KOPT-K1 (cell line): ENCODE measurements at regions not wholly inside any gene's neighbourhood (a gene's known extent, or its start where the extent isn't known, plus 50 kb on each side); places are given as distances from the start of the nearest gene placed in this dataset.

ENCODE experiments used
- H3K27ac ChIP-seq: fragments of 200-600 bp; sonication (generic); 2 replicates; pipeline ENCODE4 v1.5.1; 2016; ENCODE audit warnings: antibody characterized with exemption, mild to moderate bottlenecking, low read depth, low read length; ENCODE audit not compliant: poor library complexity, severe bottlenecking
- H3K36me3 ChIP-seq: fragments of 200-600 bp; sonication (generic); 2 replicates; pipeline ENCODE4 v1.5.1; 2017; ENCODE audit warnings: antibody characterized with exemption, mild to moderate bottlenecking, low read length, moderate library complexity; ENCODE audit not compliant: insufficient read depth
- H3K9me3 ChIP-seq: fragments of 200-600 bp; sonication (generic); 2 replicates; pipeline ENCODE4 v1.5.1; 2017; ENCODE audit warnings: antibody characterized with exemption, low read length, mild to moderate bottlenecking; ENCODE audit not compliant: insufficient read depth, poor library complexity, severe bottlenecking

GRCh38 chr5:92775711-92776615 is 805.1 kb downstream of the NR2F1-AS1 start:
- Histone ChIP-seq H3K27ac (no peak overlapping the region), H3K36me3 (no peaks in the 10 kb centered on the region), H3K9me3 (no peaks in the 10 kb centered on the region)

- no peaks in the 10 kb centered on the region for H3K9me3 ChIP-seq
- H3K36me3 ChIP-seq: no peaks in the 10 kb centered on the region
- H3K27ac ChIP-seq: no peak overlapping the region
These were observed 811.0 kb downstream of the NR2F1-AS1 start for GRCh38 chr5:92769978-92770377.

GRCh38 chr5:92761585-92761984 is 819.4 kb downstream of the NR2F1-AS1 start:
- Histone ChIP-seq H3K9me3 (no peaks in the 10 kb centered on the region), H3K27ac (no peak overlapping the region), H3K36me3 (no peaks in the 10 kb centered on the region)

- no peaks in the 10 kb centered on the region for H3K36me3 ChIP-seq
- no peaks in the 10 kb centered on the region for H3K9me3 ChIP-seq
- no peak overlapping the region for H3K27ac ChIP-seq
These were observed 820.5 kb downstream of the NR2F1-AS1 start for GRCh38 chr5:92760550-92760949.

- no peaks in the 10 kb centered on the region for H3K36me3 ChIP-seq
- no peak overlapping the region for H3K27ac ChIP-seq
- H3K9me3 ChIP-seq: no peaks in the 10 kb centered on the region
These were observed 822.5 kb downstream of the NR2F1-AS1 start for GRCh38 chr5:92758552-92758951.

- Histone ChIP-seq H3K9me3 (no peaks in the 10 kb centered on the region), H3K27ac (no peak overlapping the region), H3K36me3 (no peaks in the 10 kb centered on the region)
These were observed 831.1 kb downstream of the NR2F1-AS1 start for GRCh38 chr5:92749943-92750342.

GRCh38 chr5:92748072-92748676 is 832.8 kb downstream of the NR2F1-AS1 start:
- Histone ChIP-seq H3K36me3 (no peaks in the 10 kb centered on the region), H3K9me3 (no peaks in the 10 kb centered on the region), H3K27ac (no peak overlapping the region)

- Histone ChIP-seq H3K9me3 (no peaks in the 10 kb centered on the region), H3K27ac (no peak overlapping the region)
These were observed 839.1 kb downstream of the NR2F1-AS1 start for GRCh38 chr5:92741906-92742305.

GRCh38 chr5:92734211-92734940 is 846.6 kb downstream of the NR2F1-AS1 start:
- Histone ChIP-seq H3K9me3 (no peaks in the 10 kb centered on the region), H3K36me3 (no peaks in the 10 kb centered on the region), H3K27ac (no peak overlapping the region)

More at GRCh38 chr5:92741906-92742305, 839.1 kb downstream of the NR2F1-AS1 start:
- H3K36me3 ChIP-seq: no peaks in the 10 kb centered on the region

- no peak overlapping the region for H3K27ac ChIP-seq
- no peaks in the 10 kb centered on the region for H3K9me3 ChIP-seq
- no peaks in the 10 kb centered on the region for H3K36me3 ChIP-seq
These were observed 850.5 kb downstream of the NR2F1-AS1 start for GRCh38 chr5:92730486-92730885.

GRCh38 chr5:92729088-92729487 is 851.9 kb downstream of the NR2F1-AS1 start:
- H3K9me3 ChIP-seq: no peaks in the 10 kb centered on the region
- no peak overlapping the region for H3K27ac ChIP-seq
- H3K36me3 ChIP-seq: no peaks in the 10 kb centered on the region

- Histone ChIP-seq H3K9me3 (no peaks in the 10 kb centered on the region), H3K27ac (no peak overlapping the region), H3K36me3 (no peaks in the 10 kb centered on the region)
These were observed 865.0 kb downstream of the NR2F1-AS1 start for GRCh38 chr5:92715946-92716520.

- no peak overlapping the region for H3K27ac ChIP-seq
- H3K36me3 ChIP-seq: no peaks in the 10 kb centered on the region
- no peaks in the 10 kb centered on the region for H3K9me3 ChIP-seq
These were observed 867.2 kb downstream of the NR2F1-AS1 start for GRCh38 chr5:92713826-92714225.

- Histone ChIP-seq H3K27ac (no peak overlapping the region), H3K36me3 (no peaks in the 10 kb centered on the region), H3K9me3 (no peaks in the 10 kb centered on the region)
These were observed 867.7 kb downstream of the NR2F1-AS1 start for GRCh38 chr5:92713335-92713743.

GRCh38 chr5:92711956-92712355 is 869.1 kb downstream of the NR2F1-AS1 start:
- Histone ChIP-seq H3K27ac (no peak overlapping the region), H3K36me3 (no peaks in the 10 kb centered on the region), H3K9me3 (no peaks in the 10 kb centered on the region)
